NCI-H146 (cell line): ENCODE measurements at regions not wholly inside any gene's neighbourhood (a gene's known extent, or its start where the extent isn't known, plus 50 kb on each side); places are given as distances from the start of the nearest gene placed in this dataset.

ENCODE experiments used
- DNase-seq: peaks from one replicate; lab custom pipeline; 2025; lab: John Stamatoyannopoulos, UW

DNA sequence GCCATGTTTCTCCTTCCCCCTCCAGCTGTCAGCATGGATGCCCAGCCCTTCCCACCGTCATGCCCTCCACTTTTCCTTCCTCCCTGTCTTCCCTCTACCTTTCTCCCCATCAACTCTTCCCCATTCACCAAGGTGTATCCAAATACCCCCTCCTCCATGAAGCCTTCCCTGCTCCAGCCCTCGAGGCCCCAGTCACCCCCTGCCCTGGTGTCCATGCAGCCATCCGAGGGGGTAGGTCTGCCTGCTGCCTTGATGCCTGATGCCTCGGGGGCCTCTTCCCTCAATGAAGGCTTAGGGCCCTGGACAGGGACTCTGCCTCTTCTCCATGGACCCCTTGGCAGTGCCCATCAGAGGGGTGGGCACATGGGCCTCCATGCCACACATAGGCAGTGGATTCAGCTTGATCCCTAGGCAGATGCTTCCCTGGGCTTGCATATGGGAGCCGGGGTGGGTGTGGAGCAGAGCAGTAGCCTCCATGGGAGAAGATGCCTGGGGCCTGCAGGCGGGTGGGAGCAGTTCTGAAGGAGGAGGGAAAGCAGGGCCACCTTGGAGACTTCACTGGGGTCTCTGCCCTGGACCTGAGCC, 795.8 kb downstream of the BRD1 start:
- no peak for DNase-seq

DNA sequence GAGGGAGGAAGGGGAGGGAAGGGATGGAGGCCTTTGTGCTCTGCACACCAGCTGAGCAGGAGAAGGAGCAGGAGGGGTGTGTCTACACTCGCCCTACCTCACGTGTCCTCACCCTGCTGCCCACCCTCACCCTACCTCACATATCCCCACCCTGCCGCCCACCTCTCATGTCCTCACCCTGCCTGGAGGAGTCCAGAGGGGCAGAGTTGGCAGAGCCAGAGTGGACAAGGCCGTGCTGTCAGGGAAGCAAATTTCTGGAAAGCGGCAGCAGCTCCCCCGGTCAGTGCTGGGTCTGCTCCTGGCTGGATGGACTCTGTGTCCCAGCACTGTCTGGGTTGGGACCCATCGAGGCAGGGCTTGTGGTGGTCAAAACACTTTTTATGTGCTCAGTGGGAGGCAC, 799.6 kb downstream of the BRD1 start:
- no peak for DNase-seq

DNA sequence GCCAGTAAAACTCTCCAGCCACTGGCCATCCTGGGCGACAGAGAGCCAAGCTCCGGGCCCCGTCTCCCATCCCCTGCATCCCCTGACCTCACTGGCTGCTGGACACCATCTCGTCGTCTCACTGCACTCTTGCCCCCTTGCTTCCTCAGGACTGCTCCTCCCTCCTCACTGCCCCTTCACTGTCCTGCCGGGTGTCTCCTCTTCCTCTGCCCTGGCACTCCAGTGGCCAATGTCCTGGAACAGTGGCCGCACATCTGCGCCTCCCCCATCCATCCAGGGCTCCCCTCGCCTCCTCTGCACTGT, 800.4 kb downstream of the BRD1 start:
- DNase-seq, result no peak

DNA sequence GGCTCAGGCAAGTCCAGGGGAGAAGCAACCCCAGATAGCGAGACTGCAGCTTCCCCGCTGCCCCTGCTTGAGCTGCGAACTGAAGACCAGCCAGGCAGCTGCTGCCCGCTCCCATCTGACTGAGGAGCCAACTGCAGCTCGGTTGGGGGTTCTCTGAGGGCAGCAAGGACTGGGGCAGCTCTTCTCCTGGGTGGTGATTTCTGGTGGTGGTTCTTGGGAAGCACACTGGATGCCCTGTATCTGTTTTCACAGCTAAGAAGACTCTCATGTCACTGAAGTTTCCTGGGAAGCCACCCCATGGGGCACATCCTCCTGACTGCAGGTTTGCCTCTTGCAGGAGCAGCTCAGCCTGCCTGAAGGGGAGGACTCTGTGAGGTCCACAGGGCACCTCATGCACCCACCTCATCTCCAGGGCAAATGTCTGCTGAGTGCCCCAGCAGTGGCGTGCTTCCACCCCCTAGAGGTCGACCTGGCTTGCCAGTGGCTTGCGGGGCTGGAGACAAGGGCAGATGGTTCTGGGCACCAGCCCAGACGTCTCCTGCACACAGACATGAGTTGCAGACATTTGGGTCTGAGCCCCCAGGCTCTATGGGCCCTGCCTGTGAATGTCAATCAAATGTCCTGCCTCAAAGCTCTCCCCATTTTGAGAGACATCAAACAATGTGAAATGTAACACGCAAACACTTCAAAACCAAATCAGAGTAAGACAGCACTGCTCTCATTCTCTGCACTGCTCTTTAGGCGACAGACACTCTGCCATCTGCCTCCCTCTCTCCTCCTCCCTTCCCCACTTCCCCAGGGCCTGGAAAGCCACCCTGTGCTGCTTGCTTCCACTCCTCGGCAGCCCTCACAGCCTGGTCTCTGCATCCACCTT, 800.9 kb downstream of the BRD1 start:
- DNase-seq, result peak; percentile 29

DNA sequence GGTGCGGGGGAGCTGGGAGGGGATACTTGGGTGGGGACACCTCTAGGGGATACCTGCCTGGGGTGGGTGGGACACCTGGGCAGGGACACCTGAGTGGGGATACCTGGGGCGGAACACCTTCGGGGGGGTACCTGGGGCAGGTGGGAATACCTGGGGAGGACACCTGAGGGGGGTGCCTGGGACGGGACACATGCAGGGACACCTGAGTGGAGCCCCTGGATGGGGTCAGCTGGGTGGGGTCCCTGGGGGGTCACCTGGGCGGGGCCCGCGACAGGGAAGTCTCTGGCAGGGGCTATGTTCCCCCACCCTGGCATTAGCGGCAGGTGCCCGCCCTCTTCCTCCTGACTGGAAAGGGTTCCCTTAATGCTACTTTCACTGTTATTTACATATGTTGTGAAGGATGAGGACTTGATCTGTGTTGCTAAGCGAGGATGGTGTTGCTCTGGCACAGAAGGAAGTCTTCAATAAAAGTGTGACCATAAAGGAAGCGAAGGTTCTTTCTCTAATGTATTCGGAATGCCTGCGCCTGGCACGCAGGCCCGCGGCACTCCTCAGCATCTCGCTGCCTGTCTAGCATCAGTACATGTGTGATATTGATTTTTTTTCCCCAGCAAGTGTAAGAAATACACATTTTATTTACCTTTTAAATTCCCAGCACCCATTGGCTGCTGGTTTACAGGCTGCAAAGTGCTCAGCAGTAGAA, 801.7 kb downstream of the BRD1 start:
- DNase-seq, result no peak

DNA sequence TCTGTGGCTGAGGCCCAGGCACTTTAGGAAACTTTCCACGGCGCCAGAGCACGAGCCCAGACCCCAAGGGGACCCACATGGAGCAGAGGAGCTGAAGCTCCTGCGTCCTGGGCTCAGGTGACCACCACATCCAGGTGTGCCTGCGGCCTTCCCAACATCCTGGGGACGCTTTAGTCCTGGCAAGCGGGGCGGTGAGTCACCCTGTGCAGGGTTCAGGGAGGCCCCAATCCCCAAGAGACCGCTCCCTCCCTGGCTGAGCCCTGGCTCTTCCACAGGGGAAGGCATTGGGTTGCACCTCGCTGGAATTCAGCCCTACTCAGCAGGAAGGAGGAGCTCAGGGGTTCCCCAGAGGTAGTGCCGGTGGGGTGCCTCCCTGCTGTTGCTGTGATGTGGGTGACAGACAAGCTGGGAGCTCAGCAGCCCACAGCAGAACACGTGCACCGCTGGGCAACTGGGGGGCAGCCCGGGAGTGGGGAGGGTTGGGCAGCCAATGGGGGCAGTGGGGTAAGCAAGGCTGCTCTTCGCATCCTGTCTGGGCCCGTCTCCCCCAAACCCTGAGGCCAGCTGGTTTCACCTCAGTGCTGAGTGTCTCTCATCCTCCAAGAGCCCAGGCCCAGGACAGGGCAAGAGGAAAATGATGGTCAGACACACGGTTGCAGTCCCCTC, 802.8 kb downstream of the BRD1 start:
- DNase-seq, result no peak

DNA sequence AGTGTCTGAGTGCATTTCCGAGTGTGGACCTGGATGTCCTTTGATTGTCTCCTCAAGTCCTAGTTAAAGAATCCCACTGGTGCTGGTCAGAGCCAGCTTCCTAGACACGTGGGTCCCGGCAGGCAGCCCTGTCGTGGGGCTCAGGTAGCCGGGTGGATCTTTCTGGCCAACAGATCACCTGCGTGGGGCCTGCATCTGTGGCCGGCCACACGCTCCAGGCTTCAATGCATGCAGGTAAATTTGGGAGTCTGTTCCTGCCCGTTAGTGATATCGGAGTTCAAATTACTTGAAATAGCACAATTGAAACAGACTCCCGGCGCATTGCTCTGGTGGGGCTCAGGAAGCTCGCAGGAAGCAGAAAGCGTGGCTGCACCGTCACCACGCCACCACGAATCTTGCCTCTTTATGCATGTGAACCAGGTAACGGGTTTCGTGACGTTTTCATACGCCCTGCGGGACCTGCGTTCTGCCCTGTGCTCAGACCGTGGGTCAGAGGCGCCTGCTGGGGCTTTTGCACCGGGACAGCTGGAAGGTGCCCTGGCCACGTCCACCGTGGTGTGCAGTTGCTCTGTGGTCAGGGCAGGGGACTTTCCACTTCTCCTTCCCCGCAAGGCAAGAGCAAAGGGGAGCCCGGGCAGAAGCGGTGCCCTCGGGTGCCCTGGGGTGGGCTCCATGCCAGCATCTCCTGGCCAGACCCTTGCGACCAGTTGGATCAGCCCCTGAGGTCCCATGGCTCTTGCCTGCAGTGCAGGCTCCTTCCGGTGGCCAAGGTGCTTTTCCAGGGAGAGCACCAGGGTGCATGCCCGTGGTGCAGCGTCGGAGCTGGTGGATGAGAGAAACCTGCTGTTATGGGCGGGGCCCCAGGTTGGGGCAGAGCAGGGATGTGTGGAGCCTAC, 803.5 kb downstream of the BRD1 start:
- no peak for DNase-seq

DNA sequence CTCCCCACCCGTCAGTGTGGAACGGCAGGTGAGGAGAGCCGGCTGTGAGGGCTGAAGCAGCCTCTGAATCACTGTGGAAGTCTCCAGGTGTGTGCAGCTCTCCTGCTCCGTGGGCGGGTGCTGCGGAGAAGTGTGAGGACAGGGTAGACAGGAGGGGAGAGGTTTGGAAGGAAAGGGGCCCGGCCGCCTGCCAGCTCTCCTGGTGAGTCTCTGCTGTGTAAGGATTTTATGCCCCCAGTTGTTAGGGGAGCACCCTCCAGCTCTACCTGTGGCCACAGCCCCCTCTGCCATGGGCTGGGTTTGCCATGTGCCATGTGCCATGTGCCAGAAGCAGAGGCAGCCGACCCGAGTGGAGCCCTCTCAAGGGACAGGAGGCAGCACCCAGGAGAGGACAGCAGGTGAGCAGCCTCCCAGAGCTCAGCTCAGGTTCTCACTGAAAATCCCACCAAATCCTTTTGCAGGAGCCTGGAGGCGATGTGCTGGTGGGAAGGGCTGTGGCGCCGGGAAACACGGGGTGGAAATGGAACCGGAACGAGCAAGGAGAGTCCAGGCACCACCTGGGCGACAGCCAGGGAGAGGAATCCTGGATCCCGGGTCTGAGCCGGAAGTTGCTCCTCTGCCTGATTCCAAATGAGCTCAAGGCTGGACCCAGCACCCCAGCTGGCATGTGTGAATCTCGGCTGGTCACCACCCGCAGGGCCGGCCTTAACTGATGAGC, 804.4 kb downstream of the BRD1 start:
- DNase-seq, result no peak

DNA sequence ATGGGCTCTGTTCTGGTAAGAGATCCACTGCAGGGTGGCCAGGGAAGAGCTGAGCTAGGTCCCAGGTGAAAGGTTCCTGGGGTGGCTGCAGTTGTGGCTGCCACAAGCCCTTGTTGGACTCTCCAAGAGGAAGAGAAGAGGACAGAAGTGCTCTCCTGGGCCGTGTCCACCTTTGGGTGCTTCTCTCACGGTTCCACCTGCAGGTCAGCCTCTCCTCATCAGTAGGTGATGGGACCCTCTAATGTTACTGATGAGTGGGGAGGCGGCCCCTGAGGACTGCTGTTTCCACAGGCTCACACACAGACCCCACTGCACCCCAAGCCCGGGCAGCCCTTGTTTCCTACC, 804.9 kb downstream of the BRD1 start:
- no peak for DNase-seq

DNA sequence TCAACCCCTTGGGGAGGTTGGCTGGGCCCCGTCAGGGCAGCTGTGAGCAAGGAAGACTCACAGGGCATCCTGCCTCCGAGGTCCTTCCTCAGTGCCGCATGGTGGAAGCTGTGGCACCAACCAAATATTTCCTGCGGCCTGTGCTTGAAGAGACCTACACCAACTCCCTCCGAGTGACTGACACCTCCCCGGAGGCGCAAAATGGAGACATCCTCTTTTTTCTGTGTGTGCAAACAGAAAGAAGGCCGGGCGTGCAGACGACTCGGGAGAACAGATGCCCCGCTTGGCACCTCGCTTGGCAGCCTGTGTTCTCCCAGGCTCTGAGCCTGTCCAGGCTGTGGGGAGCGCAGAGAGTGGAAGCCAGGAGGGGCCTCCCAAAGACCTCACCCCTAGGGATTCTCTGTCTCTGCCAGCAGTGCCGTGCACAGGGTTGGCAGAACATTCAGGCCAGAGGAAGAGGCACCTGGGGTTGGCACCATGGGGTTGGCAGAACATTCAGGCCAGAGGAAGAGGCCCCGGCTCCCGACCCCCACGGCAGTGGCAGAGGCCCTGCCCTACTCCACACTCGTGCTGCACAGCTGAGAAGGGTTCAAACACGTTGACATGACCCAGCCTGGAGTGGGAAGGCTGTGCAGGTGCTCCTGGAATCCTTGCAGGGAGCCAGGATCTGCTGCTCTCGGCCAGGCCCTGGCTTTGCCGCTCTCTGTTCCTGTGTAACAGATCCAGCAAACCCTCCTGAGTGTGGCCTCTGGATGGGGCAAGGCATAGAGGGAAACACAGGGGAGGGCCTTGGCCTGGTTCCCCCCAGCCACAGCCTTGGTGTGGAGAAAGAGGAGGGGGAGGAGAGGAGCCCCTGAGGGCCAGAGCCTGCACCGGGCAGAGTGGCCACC, 805.5 kb downstream of the BRD1 start:
- DNase-seq, result no peak

DNA sequence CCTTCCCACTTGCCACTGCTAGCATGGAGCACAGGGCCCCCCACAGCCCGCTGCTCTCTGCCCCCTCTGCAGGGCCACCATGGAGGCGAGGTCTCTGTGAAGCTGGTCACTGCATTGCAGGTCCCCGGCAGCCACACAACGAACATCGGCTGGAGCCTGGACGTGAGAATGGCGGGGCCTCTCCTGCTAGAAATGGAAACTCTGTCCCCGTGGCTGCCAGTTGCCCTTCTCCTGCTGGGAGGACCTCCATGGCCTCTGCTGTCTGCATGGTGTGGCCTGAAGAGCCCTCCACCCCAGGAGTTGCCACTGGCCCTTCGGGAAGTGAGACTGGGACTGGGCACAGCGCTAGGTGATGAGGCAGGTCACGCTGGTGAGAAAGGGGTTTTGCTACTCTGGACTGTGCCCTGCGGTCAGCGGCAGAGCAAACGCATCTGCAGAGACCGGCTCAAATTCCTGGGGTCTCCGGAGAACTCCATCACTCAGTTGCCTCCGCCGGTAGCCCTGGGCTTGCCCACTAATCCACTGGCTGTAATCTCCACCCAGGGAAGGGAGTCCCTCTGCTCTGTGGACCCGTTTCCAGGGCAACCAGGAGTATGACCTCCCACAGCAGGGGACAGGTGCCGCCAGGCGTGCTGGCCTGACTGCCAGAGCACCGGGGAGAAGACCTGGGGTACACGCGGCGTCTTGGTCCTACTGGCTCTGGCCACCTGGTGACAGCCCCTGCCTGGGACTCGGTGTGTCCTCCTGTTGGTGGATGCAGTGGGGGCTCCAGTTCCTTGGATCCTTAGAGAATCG, 806.3 kb downstream of the BRD1 start:
- DNase-seq, result peak; percentile 26

DNA sequence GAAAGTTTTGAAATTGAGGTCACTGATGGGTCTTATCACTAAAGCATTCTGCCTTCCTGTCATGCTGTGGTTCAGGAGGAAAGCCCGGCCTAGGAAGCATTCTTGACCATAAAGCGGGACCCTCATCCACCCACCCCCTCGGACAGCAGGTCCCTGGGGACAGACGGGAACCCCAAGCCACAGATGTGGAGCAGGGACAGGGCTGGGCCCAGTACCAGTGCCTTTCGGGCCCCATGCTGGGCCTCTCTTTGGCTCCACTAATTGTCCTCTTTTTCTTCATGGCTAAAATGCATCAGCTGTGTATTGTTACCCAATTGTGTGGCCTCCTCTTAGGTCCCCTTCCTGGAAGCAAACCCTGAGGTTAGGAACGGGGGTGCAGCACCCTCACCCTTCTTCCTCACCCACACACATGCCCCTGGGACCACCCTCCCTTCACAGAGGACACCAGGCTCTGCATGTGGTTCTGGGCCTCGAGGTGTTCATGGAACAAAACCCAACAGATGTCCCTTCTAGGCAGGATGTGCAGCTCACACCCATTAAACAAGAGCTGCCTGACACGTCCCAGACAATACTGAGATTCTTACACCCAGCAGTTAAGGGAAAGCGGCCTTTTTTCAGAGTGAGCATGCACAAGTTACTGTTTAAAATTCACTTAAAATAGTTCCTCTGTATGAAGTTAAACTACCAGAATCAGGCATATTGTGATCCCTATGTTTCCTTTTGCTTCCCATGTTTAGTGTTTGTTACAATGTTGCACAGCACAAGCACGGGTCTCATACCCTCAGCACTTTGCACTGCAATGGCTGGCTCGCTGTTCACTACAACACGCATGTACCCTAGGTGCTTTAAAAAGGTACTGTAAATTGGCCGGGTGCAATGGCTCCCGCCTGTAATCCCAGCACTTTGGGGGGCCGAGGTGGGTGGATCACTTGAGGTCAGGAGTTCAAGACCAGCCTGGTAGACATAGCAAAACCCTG, 807.6 kb downstream of the BRD1 start:
- DNase-seq, result no peak

DNA sequence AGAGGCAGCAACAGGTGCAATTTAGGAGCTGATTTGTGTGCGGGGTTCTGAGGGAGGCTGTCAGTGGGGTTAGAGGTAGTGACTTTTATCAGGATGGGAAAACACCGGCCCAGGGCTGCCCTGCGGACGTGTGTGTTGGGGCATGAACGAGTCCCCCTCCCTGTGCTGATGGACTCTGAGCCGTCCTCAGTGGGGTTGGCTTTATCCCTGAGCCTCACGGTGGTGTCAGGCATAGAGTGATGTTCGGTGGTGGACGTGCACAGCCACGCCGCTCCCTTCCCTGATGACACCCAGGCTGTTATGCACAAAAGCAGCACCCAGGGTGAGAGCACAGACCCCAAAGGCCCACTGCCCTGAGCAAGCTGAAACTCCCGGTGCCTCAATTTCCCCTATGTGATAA, 809.1 kb downstream of the BRD1 start:
- no peak for DNase-seq

DNA sequence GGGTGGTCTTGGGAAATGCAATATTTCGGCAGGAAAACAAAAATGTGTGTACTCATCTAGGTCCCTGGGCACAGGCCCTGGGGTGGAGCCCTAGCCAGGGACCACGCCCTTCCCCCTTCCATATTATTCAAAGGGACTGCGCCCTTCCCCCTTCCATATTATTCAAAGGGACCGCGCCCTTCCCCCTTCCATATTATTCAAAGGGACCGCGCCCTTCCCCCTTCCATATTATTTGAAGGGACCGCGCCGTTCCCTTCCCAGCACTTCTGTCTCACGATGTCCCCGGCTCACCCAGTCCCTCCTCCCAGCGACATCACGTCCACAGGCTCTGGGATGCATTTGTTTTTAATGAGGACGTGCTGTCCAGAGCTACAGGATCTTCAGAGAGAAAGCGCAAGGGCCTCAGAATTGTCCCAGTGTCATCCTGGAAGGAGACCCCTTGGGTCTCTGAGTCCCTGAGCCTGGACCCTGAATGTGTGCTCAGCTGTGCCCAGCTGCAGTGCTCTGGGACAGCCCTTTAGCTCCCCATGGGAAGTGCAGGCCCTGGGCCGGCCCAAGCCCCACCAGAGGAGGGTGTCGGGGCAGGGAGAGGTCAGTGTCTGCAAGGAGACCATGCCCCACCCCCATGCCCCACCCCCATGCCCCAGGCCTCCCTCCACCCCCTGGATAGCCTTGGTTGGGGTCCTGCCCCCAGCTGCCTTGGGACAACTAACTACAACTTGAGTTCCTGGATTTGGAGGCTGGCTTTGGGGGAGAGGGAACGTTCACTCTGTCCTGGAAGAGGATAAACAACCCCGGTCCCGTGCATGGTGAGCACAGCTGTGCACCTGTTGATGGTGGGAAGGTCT, 810.0 kb downstream of the BRD1 start:
- no peak for DNase-seq

DNA sequence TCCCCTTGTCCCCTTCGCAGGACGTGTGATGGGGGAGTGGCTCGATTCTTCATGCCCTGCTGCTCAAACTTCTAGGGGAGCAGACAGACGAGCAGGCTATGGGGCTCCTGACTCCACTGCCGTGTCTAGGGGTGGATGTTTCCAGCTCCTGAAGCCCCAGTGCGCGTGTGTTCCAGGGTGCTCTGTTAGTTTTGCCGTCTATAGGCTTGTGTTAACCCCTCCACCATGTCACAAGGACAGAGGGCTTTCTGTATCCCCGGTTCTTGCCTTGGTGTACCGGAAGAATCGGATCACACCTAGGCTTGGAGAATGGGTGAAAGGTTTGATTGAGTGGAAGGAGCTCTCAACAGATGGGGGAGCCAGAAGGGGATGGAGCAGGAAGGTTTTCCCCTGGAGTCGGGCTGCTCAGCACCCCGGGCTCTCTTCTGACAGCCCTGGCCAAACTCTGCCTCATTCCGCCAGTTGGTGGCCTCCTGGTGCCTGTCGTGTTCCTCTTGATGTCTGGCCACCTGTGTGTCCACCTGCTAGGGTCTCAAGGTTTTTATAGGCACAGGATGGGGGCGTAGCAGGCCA, 810.7 kb downstream of the BRD1 start:
- no peak for DNase-seq

DNA sequence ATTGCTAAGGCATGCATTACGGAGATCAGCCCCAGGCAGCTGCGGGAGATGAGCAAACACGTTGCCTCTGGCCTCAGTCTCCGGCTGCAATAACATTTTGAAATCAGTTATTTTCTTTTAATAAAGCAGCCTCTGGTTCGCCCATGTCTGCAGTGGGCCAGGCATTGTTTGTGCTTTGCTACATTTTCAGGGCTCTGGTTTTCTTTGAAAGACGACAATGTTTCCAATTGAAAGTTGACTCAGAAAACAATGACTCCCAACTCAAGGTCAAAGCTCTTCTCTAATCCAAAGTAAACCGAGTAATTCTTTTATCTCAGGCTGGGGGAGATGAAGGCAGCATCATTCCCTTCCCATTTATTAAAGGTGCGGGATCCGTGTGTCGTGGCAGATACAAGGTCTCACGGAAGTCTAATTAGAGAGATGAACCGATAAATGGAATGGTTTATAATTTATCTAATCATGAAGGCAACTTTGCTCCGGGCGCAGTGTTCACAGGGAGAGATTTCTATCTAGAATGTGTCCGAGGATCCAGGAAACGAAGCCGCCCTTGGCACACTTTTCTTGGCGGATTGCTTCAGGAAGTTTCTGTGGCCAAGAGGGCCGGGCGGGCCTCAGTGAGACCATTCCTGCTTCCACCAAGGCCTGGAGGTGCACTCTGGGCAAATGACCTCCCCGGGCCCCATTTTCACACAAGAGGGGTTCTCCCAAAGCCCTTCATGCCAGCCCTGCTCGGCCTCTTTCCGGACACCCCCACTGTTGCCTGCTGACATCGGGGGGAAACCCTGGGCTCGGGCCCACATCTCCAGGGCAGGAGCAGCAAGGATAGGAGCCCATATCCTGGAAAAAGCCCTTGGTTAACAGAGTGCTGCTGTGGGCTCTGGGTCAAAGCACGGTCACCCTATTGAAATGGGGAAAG, 811.4 kb downstream of the BRD1 start:
- no peak for DNase-seq
